ENCODE measurements at regions not wholly inside any gene's neighbourhood (a gene's known extent, or its start where the extent isn't known, plus 50 kb on each side); places are given as distances from the start of the nearest gene placed in this dataset.

- no peak for TF ChIP-seq CTCF (IDR thresholded peaks at IDR 0.05)
- TF ChIP-seq POLR2A (IDR thresholded peaks at IDR 0.05): no peak
Observed at GRCh38 chr3:159522276-159522675, 466.4 kb upstream of the IL12A start.
